GM23338 (cell line): ENCODE measurements at regions not wholly inside any gene's neighbourhood (a gene's known extent, or its start where the extent isn't known, plus 50 kb on each side); places are given as distances from the start of the nearest gene placed in this dataset.

Experiments used
- ATAC-seq: fragments of 200-7000 bp; cut with Tn5 transposase; 3 replicates; pipeline ENCODE4 v1.9.1; 2020
- DNase-seq: peaks from one replicate; pipeline ENCODE4 v3.0.0-alpha.2; 2015; ENCODE audit warnings: low spot score
- H2AFZ ChIP-seq: fragments of 200-600 bp; sonication (generic); 2 replicates; pipeline ENCODE4 v1.8.0; 2016; ENCODE audit warnings: antibody characterized with exemption, mild to moderate bottlenecking, moderate library complexity
- H3F3A ChIP-seq: fragments of 200-600 bp; sonication (generic); replicated peaks from 2 replicates; pipeline ENCODE4 v1.8.0; 2017; ENCODE audit warnings: antibody characterized with exemption, mixed run types, low read depth
- H3K27ac ChIP-seq: fragments of 200-600 bp; sonication (generic); 2 replicates; pipeline ENCODE4 v1.6.1; 2016; ENCODE audit warnings: low read depth
- H3K27me3 ChIP-seq: fragments of 200-600 bp; sonication (generic); 2 replicates; pipeline ENCODE4 v1.8.0; 2016; ENCODE audit warnings: mild to moderate bottlenecking, mixed run types, moderate library complexity; ENCODE audit not compliant: insufficient read depth
- H3K36me3 ChIP-seq: fragments of 200-600 bp; sonication (generic); 2 replicates; pipeline ENCODE4 v1.8.0; 2016; ENCODE audit warnings: mild to moderate bottlenecking; ENCODE audit not compliant: insufficient read depth
- H3K4me1 ChIP-seq: fragments of 200-600 bp; sonication (generic); 2 replicates; pipeline ENCODE4 v1.8.0; 2016; ENCODE audit warnings: mild to moderate bottlenecking, moderate library complexity; ENCODE audit not compliant: insufficient read depth
- H3K4me2 ChIP-seq: fragments of 200-600 bp; sonication (generic); 2 replicates; pipeline ENCODE4 v1.7.1; 2017; ENCODE audit warnings: mixed run types
- H3K4me3 ChIP-seq: fragments of 200-600 bp; sonication (generic); 2 replicates; pipeline ENCODE4 v1.6.1; 2016; ENCODE audit warnings: mixed run types
- H3K79me2 ChIP-seq: fragments of 200-600 bp; sonication (generic); replicated peaks from 2 replicates; pipeline ENCODE4 v1.8.0; 2017; ENCODE audit warnings: mild to moderate bottlenecking; ENCODE audit not compliant: insufficient read depth
- H3K9me2 ChIP-seq: fragments of 200-600 bp; sonication (generic); 2 replicates; pipeline ENCODE4 v1.8.0; 2017; ENCODE audit not compliant: insufficient read depth
- H4K20me1 ChIP-seq: fragments of 200-600 bp; sonication (generic); replicated peaks from 2 replicates; pipeline ENCODE4 v1.8.0; 2017; ENCODE audit warnings: mild to moderate bottlenecking; ENCODE audit not compliant: insufficient read depth
- H3K27ac Mint-ChIP-seq: 2 replicates; pipeline ENCODE4 v1.8.0; 2020; ENCODE audit warnings: inconsistent platforms, mild to moderate bottlenecking, moderate library complexity, mixed read lengths
- H3K27me3 Mint-ChIP-seq: 3 replicates; pipeline ENCODE4 v1.8.0; 2022; ENCODE audit warnings: low read depth, mild to moderate bottlenecking, moderate library complexity, mixed read lengths, inconsistent platforms; ENCODE audit not compliant: insufficient read depth, poor library complexity
- H3K36me3 Mint-ChIP-seq: 3 replicates; pipeline ENCODE4 v1.8.0; 2021; ENCODE audit warnings: low read depth, mild to moderate bottlenecking, inconsistent platforms, moderate library complexity, mixed read lengths
- H3K4me1 Mint-ChIP-seq: 3 replicates; pipeline ENCODE4 v1.8.0; 2020; ENCODE audit warnings: mild to moderate bottlenecking, inconsistent platforms, mixed read lengths
- H3K4me3 Mint-ChIP-seq: 3 replicates; pipeline ENCODE4 v1.8.0; 2021; ENCODE audit warnings: moderate library complexity, mild to moderate bottlenecking, inconsistent platforms, mixed read lengths
- H3K9me3 Mint-ChIP-seq: 3 replicates; pipeline ENCODE4 v1.8.0; 2020; ENCODE audit warnings: moderate library complexity, mild to moderate bottlenecking, inconsistent platforms, mixed read lengths
- CREB1 ChIP-seq: fragments of 250-450 bp; sonication (Bioruptor Pico); IDR thresholded peaks from 2 replicates; pipeline ENCODE4 v1.5.0; 2020; ENCODE audit warnings: low read depth, mild to moderate bottlenecking, moderate library complexity
- EZH2 ChIP-seq: fragments of 200-600 bp; sonication (generic); IDR thresholded peaks from one replicate; pipeline ENCODE4 v1.8.0; 2017; ENCODE audit warnings: antibody characterized with exemption, mild to moderate bottlenecking, low read depth; ENCODE audit not compliant: unreplicated experiment
- JUNB ChIP-seq: IDR thresholded peaks from one replicate; pipeline ENCODE4 v1.6.1; 2016; ENCODE audit warnings: antibody characterized with exemption; ENCODE audit not compliant: unreplicated experiment
- NANOG ChIP-seq: IDR thresholded peaks from 2 replicates; pipeline ENCODE4 v1.6.1; 2016; ENCODE audit warnings: antibody characterized with exemption, borderline replicate concordance
- POLR2AphosphoS5 ChIP-seq: IDR thresholded peaks from 2 replicates; pipeline ENCODE4 v1.6.1; 2016; ENCODE audit warnings: antibody characterized with exemption, low read depth
- REST ChIP-seq: IDR thresholded peaks from one replicate; pipeline ENCODE4 v1.6.1; 2018; ENCODE audit warnings: antibody characterized with exemption; ENCODE audit not compliant: unreplicated experiment
- STAT1 ChIP-seq: IDR thresholded peaks from one replicate; pipeline ENCODE4 v1.6.1; 2016; ENCODE audit warnings: antibody characterized with exemption; ENCODE audit not compliant: unreplicated experiment
- ZNF114 ChIP-seq: fragments of 250-450 bp; sonication (Bioruptor Pico); IDR thresholded peaks from 2 replicates; pipeline ENCODE4 v1.5.0; 2020; ENCODE audit warnings: mild to moderate bottlenecking, moderate library complexity
- ZNF331 ChIP-seq: fragments of 250-450 bp; sonication (Bioruptor Pico); IDR thresholded peaks from 2 replicates; pipeline ENCODE4 v1.5.0; 2020; ENCODE audit warnings: low read depth, mild to moderate bottlenecking, moderate library complexity
- TF ChIP-seq, protein P1 (sequence below): IDR thresholded peaks from 2 replicates; pipeline ENCODE4 v1.6.1; 2016; ENCODE audit warnings: antibody characterized with exemption
- TF ChIP-seq, protein P2 (sequence below), 2 experiments: fragments of 200-600 bp in 1 of 2; sonication (generic) in 1 of 2; conservative IDR thresholded peaks; 2 replicates each; pipeline versions ENCODE4 v1.5.1 to v1.6.1; 2016 to 2017; ENCODE audit warnings: antibody characterized with exemption in 2 of 2, low read depth in 2 of 2, mild to moderate bottlenecking in 2 of 2, moderate library complexity in 1 of 2

- Mint-ChIP-seq H3K27ac (no peak overlapping the region), H3K4me3 (no peak overlapping the region), H3K9me3 (no peaks in the 10 kb centered on the region), H3K4me1 (no peaks in the 10 kb centered on the region), H3K27me3 (peaks cover 8% of the 10 kb centered on the region), H3K36me3 (no peaks in the 10 kb centered on the region)
- ATAC-seq (no peak), DNase-seq (no peak)
- Histone ChIP-seq H4K20me1 (no peaks in the 10 kb centered on the region), H3F3A (no peaks in the 10 kb centered on the region), H3K9me2 (0 out of 2 replicates have a peak, but pooled peaks cover 7% of the 10 kb centered on the region), H2AFZ (no peak overlapping the region), H3K27ac (no peak overlapping the region), H3K4me1 (no peaks in the 10 kb centered on the region), H3K4me3 (no peak overlapping the region), H3K36me3 (no peaks in the 10 kb centered on the region), H3K4me2 (no peak overlapping the region), H3K79me2 (no peaks in the 10 kb centered on the region), H3K27me3 (no peaks in the 10 kb centered on the region)
- TF ChIP-seq, protein P1, sequence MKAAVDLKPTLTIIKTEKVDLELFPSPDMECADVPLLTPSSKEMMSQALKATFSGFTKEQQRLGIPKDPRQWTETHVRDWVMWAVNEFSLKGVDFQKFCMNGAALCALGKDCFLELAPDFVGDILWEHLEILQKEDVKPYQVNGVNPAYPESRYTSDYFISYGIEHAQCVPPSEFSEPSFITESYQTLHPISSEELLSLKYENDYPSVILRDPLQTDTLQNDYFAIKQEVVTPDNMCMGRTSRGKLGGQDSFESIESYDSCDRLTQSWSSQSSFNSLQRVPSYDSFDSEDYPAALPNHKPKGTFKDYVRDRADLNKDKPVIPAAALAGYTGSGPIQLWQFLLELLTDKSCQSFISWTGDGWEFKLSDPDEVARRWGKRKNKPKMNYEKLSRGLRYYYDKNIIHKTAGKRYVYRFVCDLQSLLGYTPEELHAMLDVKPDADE, result no peak
- TF ChIP-seq EZH2 (no peak), POLR2AphosphoS5 (no peak), STAT1 (no peak), ZNF114 (no peak), CREB1 (no peak), NANOG (no peak)
- TF ChIP-seq, protein P2, sequence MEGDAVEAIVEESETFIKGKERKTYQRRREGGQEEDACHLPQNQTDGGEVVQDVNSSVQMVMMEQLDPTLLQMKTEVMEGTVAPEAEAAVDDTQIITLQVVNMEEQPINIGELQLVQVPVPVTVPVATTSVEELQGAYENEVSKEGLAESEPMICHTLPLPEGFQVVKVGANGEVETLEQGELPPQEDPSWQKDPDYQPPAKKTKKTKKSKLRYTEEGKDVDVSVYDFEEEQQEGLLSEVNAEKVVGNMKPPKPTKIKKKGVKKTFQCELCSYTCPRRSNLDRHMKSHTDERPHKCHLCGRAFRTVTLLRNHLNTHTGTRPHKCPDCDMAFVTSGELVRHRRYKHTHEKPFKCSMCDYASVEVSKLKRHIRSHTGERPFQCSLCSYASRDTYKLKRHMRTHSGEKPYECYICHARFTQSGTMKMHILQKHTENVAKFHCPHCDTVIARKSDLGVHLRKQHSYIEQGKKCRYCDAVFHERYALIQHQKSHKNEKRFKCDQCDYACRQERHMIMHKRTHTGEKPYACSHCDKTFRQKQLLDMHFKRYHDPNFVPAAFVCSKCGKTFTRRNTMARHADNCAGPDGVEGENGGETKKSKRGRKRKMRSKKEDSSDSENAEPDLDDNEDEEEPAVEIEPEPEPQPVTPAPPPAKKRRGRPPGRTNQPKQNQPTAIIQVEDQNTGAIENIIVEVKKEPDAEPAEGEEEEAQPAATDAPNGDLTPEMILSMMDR (conservative IDR thresholded peaks at IDR 0.05; ENCODE audit: low read depth in 2 of 2), result no peak
Measured at GRCh38 chr11:134841972-134842371, 429.9 kb upstream of the B3GAT1 start.

DNA sequence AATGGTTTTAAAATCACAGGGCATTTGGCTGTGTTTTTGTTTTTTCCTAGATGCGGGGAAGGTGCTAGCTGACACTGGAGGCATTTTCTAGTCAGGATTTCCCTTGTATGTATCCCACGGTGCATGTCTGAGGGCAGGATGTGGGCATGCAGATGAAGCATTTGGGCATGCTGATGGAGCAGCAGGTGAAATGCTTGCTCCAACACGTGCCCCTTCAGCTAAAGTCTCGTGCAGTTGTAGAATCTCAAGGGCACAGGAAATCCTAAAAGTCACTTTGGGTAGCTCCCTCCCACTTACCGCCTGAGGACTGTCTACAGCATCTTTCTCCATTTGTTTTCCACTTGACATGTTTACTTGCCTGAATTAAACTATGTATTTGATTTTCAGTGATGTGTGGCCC, 429.4 kb upstream of the B3GAT1 start:
- H4K20me1 ChIP-seq, result no peaks in the 10 kb centered on the region
- H3K4me1 Mint-ChIP-seq, result no peaks in the 10 kb centered on the region
- peaks cover 8% of the 10 kb centered on the region for H3K27me3 Mint-ChIP-seq
- DNase-seq (no peak), ATAC-seq (no peak)
- H3K4me3 Mint-ChIP-seq, result no peak overlapping the region
- H3K79me2 ChIP-seq, result no peaks in the 10 kb centered on the region
- H2AFZ ChIP-seq, result no peak overlapping the region
- H3K4me2 ChIP-seq, result no peak overlapping the region
- H3K27me3 ChIP-seq, result no peaks in the 10 kb centered on the region
- H3K36me3 ChIP-seq, result no peaks in the 10 kb centered on the region
- no peak overlapping the region for H3K27ac Mint-ChIP-seq
- H3K4me3 ChIP-seq, result no peak overlapping the region
- no peaks in the 10 kb centered on the region for H3K36me3 Mint-ChIP-seq
- no peaks in the 10 kb centered on the region for H3K4me1 ChIP-seq
- H3K9me3 Mint-ChIP-seq, result no peaks in the 10 kb centered on the region
- 0 out of 2 replicates have a peak, but pooled peaks cover 7% of the 10 kb centered on the region for H3K9me2 ChIP-seq
- H3K27ac ChIP-seq, result no peak overlapping the region
- H3F3A ChIP-seq, result no peaks in the 10 kb centered on the region
- TF ChIP-seq REST (no peak), ZNF114 (no peak), STAT1 (no peak), CREB1 (no peak), POLR2AphosphoS5 (no peak), EZH2 (no peak), ZNF331 (CRISPR knock-in tag) (no peak), JUNB (no peak)
- TF ChIP-seq, protein P2 (conservative IDR thresholded peaks at IDR 0.05; ENCODE audit: low read depth in 2 of 2), result no peak
